ENCODE measurements at regions not wholly inside any gene's neighbourhood (a gene's known extent, or its start where the extent isn't known, plus 50 kb on each side); places are given as distances from the start of the nearest gene placed in this dataset.

DNA sequence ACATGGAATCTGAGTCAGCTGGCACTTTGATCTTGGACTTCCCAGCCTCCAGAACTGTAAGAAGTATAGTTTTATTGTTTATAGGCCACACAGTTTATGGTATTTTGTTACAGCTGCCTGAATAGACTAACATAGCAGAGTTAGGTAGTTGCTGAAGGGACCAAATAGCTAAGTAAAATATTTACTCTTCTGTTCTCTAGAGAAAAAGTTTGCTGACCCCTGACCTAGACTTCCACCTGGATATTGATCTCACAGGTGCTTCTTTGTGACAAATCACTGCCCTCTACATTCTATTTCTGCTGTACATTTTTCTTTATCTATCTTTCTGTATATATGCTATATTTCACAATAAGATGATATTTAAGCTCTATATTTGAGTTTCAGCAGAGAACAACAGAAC lies 212.5 kb downstream of the CSNK2A3 start:
- Histone ChIP-seq H3K4me1 (peaks cover 13 to 28% of the 10 kb centered on the region in 2 donors), H3K9me3 (no peaks in the 10 kb centered on the region), H3K4me3 (no peak overlapping the region), H3K27ac (peak overlapping the region; percentile 83 to 88), H3K27me3 (no peaks in the 10 kb centered on the region), H3K36me3 (no peaks in the 10 kb centered on the region)
- DNase-seq (ENCODE audit: low spot score in 2 of 2) = no peak
- TF ChIP-seq, protein P1, sequence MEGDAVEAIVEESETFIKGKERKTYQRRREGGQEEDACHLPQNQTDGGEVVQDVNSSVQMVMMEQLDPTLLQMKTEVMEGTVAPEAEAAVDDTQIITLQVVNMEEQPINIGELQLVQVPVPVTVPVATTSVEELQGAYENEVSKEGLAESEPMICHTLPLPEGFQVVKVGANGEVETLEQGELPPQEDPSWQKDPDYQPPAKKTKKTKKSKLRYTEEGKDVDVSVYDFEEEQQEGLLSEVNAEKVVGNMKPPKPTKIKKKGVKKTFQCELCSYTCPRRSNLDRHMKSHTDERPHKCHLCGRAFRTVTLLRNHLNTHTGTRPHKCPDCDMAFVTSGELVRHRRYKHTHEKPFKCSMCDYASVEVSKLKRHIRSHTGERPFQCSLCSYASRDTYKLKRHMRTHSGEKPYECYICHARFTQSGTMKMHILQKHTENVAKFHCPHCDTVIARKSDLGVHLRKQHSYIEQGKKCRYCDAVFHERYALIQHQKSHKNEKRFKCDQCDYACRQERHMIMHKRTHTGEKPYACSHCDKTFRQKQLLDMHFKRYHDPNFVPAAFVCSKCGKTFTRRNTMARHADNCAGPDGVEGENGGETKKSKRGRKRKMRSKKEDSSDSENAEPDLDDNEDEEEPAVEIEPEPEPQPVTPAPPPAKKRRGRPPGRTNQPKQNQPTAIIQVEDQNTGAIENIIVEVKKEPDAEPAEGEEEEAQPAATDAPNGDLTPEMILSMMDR (IDR thresholded peaks at IDR 0.05) = no peak
- intact Hi-C loops (cut with DNase I) = loop anchor here (5.0 to 10.0 kb wide), 3 partner anchors 206 to 1094 kb away; partner anchors contain the start of gene GALNT18

DNA sequence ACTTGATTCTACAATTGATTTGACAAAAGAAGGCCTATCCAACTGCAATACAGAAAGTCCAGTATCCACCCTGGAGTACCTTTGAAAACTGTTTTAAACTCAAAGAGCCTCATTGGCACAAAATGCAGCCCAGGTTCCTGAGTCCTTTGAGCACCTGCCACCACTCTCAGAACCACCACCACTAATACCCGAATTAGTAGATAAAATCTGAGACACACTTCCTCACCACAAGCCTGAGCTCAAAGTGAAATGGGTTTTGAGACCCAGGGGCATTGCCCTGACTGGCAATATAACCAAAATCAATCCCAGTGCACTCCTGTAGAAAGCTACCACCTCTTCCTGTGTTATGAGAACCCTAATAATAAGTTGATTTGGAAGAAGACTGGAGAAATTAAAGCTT lies 215.7 kb downstream of the CSNK2A3 start:
- H3K27ac ChIP-seq = no peak overlapping the region
- TF ChIP-seq, protein P1 (IDR thresholded peaks at IDR 0.05) = no peak
- intact Hi-C loops (cut with DNase I) = loop anchor here (10.0 kb wide), 1 partner anchor 647 kb away; no protein-coding TSS in a partner anchor
- H3K36me3 ChIP-seq = no peaks in the 10 kb centered on the region
- no peaks in the 10 kb centered on the region for H3K9me3 ChIP-seq
- no peak overlapping the region for H3K4me3 ChIP-seq
- H3K27me3 ChIP-seq = no peaks in the 10 kb centered on the region
- DNase-seq (ENCODE audit: low spot score in 2 of 2) = no peak
- H3K4me1 ChIP-seq = peaks cover 5 to 14% of the 10 kb centered on the region in 2 donors

DNA sequence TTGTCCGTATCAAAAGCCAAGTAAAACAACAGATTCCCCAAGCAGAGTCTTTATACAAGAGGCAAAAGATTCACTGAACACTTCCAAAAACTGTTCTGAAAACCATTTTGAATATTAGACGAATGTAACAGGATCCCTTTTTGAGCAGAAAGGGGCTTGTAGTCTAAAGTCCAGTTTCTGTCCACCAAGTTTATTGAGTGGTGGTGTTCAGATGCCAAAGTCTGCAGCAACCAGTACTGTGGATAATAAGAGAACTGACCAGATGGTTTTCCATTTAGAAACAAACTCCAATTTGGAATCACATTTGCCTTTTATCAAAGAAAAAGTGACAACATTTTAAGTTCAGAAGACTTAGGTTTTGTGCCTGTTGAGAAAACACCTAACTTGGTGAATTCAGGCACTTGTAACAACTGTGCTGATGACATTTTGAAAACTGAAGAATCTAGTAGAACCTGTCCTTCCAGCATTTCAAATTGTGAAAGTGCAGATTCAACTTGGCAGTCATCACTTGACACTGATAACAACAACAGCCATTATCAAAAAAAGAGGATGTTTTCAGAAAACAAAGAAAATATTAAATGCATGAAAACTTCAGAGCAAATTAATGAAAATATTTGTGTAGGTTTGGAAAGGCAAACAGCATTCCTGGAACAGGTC lies 217.1 kb downstream of the CSNK2A3 start:
- DNase-seq (ENCODE audit: low spot score in 2 of 2) = no peak
- Histone ChIP-seq H3K4me3 (no peak overlapping the region), H3K36me3 (no peaks in the 10 kb centered on the region), H3K27me3 (no peaks in the 10 kb centered on the region), H3K4me1 (peaks cover 5% of the 10 kb centered on the region in 2 donors), H3K27ac (no peak overlapping the region), H3K9me3 (no peaks in the 10 kb centered on the region)
- intact Hi-C loops (cut with DNase I) = loop anchor here (10.0 kb wide), 1 partner anchor 649 kb away; no protein-coding TSS in a partner anchor
- TF ChIP-seq, protein P1 (IDR thresholded peaks at IDR 0.05) = no peak

DNA sequence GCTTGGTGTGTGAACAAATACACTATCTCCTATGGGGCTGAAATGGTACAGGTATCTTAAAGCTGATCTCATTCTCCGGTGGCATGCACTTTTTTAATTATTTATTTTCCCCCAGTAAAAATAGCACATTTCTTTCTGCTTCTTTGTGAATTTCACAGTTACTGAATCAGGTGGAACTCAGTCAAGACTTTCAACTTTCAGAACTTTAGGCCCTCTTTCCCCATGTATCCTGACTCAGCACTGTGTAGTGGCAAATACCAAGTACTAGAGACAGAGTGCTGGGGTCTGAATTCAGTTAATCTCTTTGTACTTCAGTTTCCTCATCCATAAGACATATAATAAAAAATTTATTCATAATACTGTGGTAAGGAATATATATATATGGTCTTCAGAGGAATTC lies 223.9 kb downstream of the CSNK2A3 start:
- H3K27ac ChIP-seq = no peak overlapping the region
- intact Hi-C loops (cut with DNase I) = no loop called here

DNA sequence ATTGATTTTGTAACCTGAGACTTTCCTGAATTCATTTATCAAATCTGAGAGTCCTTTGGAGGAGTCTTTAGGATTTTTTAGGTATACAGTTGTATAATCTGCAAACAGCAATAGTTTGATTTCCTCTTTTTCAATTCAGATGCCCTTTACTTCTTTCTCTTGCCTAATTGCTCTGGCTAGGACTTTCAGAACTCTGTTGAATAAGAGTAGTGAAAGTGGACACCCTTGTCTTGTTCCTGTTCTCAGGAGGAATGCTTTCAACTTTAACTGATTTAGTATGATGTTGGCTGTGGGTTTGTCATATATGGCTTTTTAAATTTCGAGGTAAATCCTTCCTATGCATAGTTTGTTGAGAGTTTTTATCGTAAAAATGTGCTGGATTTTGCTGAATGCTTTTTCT lies 227.4 kb downstream of the CSNK2A3 start:
- no peak overlapping the region for H3K27ac ChIP-seq
- H3K27me3 ChIP-seq = no peaks in the 10 kb centered on the region
- H3K4me1 ChIP-seq = no peaks in the 10 kb centered on the region
- TF ChIP-seq, protein P1 (IDR thresholded peaks at IDR 0.05) = no peak
- H3K36me3 ChIP-seq = no peaks in the 10 kb centered on the region
- intact Hi-C loops (cut with DNase I) = no loop called here
- H3K4me3 ChIP-seq = no peak overlapping the region
- no peak for DNase-seq (ENCODE audit: low spot score in 2 of 2)
- H3K9me3 ChIP-seq = no peaks in the 10 kb centered on the region

More for the DNA sequence above, 223.9 kb downstream of the CSNK2A3 start:
- Histone ChIP-seq H3K27me3 (no peaks in the 10 kb centered on the region), H3K4me3 (no peak overlapping the region), H3K36me3 (no peaks in the 10 kb centered on the region), H3K9me3 (no peaks in the 10 kb centered on the region), H3K4me1 (no peaks in the 10 kb centered on the region)
- DNase-seq (ENCODE audit: low spot score in 2 of 2) = no peak
- TF ChIP-seq, protein P1 (IDR thresholded peaks at IDR 0.05) = no peak
